GM12864 (cell line): ENCODE measurements at regions not wholly inside any gene's neighbourhood (a gene's known extent, or its start where the extent isn't known, plus 50 kb on each side); places are given as distances from the start of the nearest gene placed in this dataset.
A peak's percentile ranks its signal among the peaks of the same experiment; 100 is the strongest.

Experiments
- DNase-seq: peaks from one replicate; pipeline ENCODE4 v3.0.0-alpha.2; 2011; ENCODE audit warnings: low read depth
- H3K4me3 ChIP-seq: 2 replicates; pipeline ENCODE4 v1.5.1; 2011; ENCODE audit warnings: mild to moderate bottlenecking, low read depth, low read length, control low read depth
- TF ChIP-seq, protein P1 (sequence below): IDR thresholded peaks from 2 replicates; pipeline ENCODE4 v1.5.1; 2011; ENCODE audit warnings: low read depth, mild to moderate bottlenecking, moderate library complexity, low read length, control low read depth, inconsistent platforms; ENCODE audit errors: missing control alignments

DNA sequence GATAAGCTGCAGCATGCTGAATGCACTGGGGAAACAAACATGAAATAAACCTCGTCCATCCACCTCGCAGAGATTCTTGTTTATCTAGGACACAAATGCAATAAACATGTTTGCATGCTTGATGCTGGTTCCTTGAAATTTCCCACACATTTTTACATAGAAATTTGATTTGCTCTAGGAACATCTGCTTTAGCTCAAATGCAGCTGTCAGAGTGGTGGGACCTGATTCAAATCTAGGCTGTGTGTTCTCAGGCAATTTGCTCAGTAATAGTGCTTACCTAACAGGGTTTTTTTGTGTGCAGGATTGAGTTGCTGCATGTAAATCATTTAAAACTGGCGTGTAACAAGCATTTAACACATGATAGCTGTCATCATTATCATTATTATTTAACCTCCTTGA lies 293.1 kb downstream of the QDPR start:
- no peak for DNase-seq
- TF ChIP-seq, protein P1, sequence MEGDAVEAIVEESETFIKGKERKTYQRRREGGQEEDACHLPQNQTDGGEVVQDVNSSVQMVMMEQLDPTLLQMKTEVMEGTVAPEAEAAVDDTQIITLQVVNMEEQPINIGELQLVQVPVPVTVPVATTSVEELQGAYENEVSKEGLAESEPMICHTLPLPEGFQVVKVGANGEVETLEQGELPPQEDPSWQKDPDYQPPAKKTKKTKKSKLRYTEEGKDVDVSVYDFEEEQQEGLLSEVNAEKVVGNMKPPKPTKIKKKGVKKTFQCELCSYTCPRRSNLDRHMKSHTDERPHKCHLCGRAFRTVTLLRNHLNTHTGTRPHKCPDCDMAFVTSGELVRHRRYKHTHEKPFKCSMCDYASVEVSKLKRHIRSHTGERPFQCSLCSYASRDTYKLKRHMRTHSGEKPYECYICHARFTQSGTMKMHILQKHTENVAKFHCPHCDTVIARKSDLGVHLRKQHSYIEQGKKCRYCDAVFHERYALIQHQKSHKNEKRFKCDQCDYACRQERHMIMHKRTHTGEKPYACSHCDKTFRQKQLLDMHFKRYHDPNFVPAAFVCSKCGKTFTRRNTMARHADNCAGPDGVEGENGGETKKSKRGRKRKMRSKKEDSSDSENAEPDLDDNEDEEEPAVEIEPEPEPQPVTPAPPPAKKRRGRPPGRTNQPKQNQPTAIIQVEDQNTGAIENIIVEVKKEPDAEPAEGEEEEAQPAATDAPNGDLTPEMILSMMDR: no peak
- H3K4me3 ChIP-seq: no peak overlapping the region

DNA sequence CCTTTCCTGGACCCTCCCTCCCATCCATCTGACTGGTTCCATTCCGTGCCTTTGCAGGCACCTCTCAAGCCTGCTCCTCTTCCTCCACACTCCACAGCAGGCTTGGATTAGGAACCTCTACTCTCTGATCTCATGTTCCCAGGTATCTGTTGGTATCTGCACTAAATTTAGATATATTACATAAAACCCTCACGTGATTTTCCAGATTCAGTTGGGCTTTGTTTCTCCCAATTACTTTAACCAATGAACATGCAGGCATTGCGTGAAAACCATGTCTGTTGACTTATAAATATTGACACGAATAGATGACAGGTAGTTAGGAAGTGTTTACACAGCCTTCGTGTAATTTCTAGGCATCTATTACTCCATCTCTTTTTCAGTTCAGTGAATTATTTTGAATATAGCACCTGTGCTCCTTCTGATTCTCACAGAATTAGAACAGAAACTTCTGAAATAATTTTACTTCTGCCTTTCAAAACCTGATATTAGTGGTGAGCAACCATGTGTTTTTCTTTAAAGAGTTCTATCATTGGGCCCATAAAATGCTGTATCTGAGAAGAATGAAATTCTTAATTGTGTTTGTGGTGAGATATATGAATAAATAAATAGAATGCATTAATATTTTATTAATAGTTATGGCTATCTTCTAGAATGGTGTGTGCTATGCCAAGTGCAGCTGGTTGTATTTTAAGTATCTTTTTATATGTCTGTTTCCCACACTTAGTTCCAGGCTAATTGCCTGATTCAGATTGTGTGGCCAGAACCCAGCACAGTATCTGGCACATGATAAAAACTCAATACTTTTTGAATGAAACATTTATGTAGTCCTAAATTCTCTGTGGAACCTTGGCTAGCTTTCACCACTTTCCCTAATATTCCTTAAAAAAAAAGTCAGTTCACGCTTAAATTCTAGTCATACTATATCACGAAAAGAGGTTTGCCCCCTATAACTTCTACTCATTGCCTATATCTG lies 304.8 kb downstream of the QDPR start:
- peak; percentile 18 for DNase-seq
- H3K4me3 ChIP-seq: no peak overlapping the region
- TF ChIP-seq, protein P1: no peak

DNA sequence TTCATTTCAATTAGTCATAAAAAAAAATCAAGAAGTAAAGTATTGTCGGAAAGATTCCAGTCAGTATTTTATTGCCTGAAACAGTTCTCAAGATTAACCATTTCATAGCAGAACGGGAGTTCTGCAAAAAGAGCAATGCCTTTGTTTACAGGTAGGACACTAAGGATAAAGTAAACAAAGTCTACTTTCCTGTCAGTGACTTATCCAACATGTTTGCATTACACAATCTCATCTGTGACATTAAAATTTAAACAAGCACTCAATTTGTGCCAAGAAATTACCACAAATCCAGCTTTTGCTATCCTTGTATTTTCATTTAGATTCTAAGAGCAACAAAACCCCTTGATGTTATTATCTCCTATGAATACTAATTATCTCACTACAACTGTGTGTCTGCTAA lies 306.5 kb upstream of the LDB2 start:
- no peak for DNase-seq
- H3K4me3 ChIP-seq: no peak overlapping the region
- TF ChIP-seq, protein P1: no peak

DNA sequence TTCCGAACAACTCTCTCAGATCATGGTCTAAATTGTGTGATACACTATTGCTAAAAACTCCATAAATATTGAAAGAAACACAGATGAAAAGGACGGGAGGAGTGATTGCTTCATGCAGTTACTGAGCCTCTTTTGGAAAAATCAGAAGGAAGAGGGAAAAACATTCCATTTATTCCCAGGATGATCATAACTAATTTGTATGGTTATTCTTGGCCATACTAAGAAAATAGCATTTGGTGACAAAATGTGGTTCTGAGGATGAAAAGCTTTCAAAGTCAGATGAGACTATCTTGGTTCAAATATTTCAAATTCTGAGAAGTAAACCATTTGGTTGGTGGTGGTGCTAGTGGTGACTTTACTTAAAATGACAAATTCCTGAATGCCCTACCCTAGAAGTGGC lies 305.4 kb upstream of the LDB2 start:
- DNase-seq: no peak

DNA sequence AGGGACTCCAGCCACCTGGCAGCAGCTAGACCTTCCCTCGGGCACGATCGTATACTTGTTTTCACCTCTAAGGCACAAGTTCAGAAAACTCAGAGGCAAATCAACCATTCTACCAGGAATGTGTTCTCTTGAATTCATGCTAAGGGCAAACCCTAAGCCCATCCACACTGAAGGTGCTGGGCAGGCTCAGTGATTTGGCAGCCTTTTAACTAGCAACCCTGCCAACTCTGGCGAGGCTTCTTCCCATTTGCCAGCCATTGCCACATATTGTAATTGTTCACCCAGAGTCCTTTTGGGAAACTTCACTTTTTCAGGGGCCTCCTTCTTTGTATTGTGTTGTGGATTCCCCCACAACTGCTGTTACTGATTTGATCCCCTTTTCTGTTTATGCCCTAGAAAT lies 298.6 kb upstream of the LDB2 start:
- TF ChIP-seq, protein P1: no peak
- H3K4me3 ChIP-seq: no peak overlapping the region
- no peak for DNase-seq

More for the DNA sequence above, 305.4 kb upstream of the LDB2 start:
- H3K4me3 ChIP-seq: no peak overlapping the region
- TF ChIP-seq, protein P1: no peak

DNA sequence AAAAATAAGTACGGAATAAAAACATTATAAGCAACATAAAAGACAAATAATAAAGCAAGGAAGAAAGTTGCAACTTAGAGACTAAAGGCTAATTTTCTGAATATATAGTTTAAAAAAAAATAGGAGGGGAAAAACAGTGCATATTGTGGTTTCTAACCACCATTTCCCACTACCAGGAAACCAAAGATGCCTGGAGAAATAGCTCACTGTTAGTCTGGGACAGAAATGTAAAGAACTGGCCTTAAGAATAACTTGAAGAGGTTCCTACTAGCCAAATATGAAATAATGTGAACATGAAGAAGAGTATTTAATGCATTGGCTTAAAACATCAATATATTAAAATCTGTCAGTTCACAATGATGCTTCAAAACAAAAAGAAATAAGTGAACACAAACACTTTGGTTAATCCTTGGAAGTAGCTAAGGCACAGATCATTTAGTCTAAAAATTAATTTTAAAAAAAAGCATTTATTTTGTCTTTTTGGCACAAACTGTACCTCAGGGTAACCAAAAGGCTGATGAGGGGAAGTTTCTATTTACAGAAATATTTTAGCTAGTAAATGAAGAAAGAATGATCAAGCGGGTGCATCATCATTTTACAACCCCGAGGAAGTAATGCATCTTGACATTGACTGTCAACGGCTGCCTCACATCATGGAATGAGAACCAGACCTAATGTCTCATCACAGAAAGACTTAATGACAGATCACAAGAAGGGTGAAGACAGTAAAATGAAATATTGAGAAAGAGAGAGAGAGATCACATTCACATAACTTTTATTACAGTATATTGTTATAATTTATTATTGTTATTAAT lies 297.2 kb upstream of the LDB2 start:
- TF ChIP-seq, protein P1: no peak
- DNase-seq: no peak
- no peak overlapping the region for H3K4me3 ChIP-seq
